ENCODE measurements at regions not wholly inside any gene's neighbourhood (a gene's known extent, or its start where the extent isn't known, plus 50 kb on each side); places are given as distances from the start of the nearest gene placed in this dataset.

DNA sequence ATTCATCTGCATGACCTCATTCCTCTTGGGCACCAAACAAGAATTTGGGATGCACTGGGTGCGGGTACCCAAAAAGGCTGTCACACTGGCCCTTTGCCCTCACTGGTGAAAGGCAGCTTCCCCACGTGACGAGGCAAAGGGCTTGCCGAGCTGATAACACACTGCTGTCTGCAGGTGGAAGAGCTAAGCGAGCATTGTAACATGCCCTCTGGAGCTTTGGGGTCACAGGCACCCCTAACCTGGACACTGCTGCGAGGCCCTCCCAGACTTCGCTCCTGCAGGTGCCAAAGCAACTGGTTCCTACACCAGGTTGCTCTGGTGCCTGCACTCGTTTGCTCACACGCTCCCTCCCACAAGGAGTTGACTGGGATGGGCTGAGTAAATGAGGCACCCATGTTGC, 1595.7 kb downstream of the HACE1 start:
- no peak overlapping the region for H3K4me3 ChIP-seq (ENCODE audit: low read depth in 2 of 2, low read length in 2 of 2)
- H3K27me3 ChIP-seq (ENCODE audit: control insufficient read depth, insufficient read depth, low read length) = no peaks in the 10 kb centered on the region
- H3K36me3 ChIP-seq (ENCODE audit: control insufficient read depth, insufficient read depth, low read length) = no peaks in the 10 kb centered on the region
- ATAC-seq = no peak
- no peaks in the 10 kb centered on the region; the same call in 1 of the 2 replicates for H3K9me3 ChIP-seq (ENCODE audit: control insufficient read depth, insufficient read depth, low read depth, low read length)
- H3K4me1 ChIP-seq (ENCODE audit: control insufficient read depth, insufficient read depth, low read length) = no peaks in the 10 kb centered on the region
- ChIA-PET CTCF (no interaction called here), POLR2A (no interaction called here)
- in situ Hi-C loops (cut with HindIII; ENCODE audit: low pct_unique_long_range_greater_than_20kb, low sequenced_read_pairs) = no loop called here
- intact Hi-C loops (cut with micrococcal nuclease; ENCODE audit: unreplicated experiment) = no loop called here
- BruUV-seq (replicated peaks) = no TSS peak
- no peak for DNase-seq (ENCODE audit: low read depth, low spot score)
- no peak overlapping the region for H3K27ac ChIP-seq (ENCODE audit: low read length)
- TF ChIP-seq POLR2AphosphoS5 (IDR thresholded peaks at IDR 0.05; ENCODE audit: low read depth, low read length) = no peak
- no peak for TF ChIP-seq SIN3A (IDR thresholded peaks at IDR 0.05; ENCODE audit: borderline replicate concordance, insufficient read depth, low read depth, low read length)
- TF ChIP-seq TCF7L2 (IDR thresholded peaks at IDR 0.05; ENCODE audit: low read depth, low read length) = no peak
- TF ChIP-seq, protein P1, sequence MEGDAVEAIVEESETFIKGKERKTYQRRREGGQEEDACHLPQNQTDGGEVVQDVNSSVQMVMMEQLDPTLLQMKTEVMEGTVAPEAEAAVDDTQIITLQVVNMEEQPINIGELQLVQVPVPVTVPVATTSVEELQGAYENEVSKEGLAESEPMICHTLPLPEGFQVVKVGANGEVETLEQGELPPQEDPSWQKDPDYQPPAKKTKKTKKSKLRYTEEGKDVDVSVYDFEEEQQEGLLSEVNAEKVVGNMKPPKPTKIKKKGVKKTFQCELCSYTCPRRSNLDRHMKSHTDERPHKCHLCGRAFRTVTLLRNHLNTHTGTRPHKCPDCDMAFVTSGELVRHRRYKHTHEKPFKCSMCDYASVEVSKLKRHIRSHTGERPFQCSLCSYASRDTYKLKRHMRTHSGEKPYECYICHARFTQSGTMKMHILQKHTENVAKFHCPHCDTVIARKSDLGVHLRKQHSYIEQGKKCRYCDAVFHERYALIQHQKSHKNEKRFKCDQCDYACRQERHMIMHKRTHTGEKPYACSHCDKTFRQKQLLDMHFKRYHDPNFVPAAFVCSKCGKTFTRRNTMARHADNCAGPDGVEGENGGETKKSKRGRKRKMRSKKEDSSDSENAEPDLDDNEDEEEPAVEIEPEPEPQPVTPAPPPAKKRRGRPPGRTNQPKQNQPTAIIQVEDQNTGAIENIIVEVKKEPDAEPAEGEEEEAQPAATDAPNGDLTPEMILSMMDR (IDR thresholded peaks at IDR 0.05) = no peak
- TF ChIP-seq, protein P2, sequence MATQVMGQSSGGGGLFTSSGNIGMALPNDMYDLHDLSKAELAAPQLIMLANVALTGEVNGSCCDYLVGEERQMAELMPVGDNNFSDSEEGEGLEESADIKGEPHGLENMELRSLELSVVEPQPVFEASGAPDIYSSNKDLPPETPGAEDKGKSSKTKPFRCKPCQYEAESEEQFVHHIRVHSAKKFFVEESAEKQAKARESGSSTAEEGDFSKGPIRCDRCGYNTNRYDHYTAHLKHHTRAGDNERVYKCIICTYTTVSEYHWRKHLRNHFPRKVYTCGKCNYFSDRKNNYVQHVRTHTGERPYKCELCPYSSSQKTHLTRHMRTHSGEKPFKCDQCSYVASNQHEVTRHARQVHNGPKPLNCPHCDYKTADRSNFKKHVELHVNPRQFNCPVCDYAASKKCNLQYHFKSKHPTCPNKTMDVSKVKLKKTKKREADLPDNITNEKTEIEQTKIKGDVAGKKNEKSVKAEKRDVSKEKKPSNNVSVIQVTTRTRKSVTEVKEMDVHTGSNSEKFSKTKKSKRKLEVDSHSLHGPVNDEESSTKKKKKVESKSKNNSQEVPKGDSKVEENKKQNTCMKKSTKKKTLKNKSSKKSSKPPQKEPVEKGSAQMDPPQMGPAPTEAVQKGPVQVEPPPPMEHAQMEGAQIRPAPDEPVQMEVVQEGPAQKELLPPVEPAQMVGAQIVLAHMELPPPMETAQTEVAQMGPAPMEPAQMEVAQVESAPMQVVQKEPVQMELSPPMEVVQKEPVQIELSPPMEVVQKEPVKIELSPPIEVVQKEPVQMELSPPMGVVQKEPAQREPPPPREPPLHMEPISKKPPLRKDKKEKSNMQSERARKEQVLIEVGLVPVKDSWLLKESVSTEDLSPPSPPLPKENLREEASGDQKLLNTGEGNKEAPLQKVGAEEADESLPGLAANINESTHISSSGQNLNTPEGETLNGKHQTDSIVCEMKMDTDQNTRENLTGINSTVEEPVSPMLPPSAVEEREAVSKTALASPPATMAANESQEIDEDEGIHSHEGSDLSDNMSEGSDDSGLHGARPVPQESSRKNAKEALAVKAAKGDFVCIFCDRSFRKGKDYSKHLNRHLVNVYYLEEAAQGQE (IDR thresholded peaks at IDR 0.05; ENCODE audit: insufficient read depth in 1 of 2, low read depth in 2 of 2, low read length in 1 of 2) = no peak

DNA sequence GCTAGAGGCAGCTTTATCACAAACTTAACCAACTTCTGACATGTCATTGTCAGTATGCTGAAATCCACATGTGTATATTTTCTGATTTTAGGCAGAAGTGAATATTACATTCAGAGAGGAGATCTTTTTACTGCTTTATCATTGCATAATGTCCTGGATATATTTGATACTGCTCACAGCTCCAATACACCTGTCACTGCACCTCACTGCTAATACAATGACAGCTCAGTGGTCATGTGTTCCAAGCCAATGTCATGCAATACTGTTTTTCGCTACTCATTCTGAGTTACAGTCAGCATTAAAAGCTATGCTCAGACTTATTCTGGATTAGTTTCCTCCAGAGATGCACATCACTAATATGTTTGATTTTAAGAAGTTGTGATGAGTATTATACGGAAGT, 1604.6 kb downstream of the HACE1 start:
- POLR2A ChIA-PET = no interaction called here
- ATAC-seq = no peak
- TF ChIP-seq, protein P2 (IDR thresholded peaks at IDR 0.05; ENCODE audit: insufficient read depth in 1 of 2, low read depth in 2 of 2, low read length in 1 of 2) = no peak
- Histone ChIP-seq H3K36me3 (ENCODE audit: control insufficient read depth, insufficient read depth, low read length) (no peaks in the 10 kb centered on the region), H3K4me3 (ENCODE audit: low read depth in 2 of 2, low read length in 2 of 2) (no peak overlapping the region), H3K9me3 (ENCODE audit: control insufficient read depth, insufficient read depth, low read depth, low read length) (no peaks in the 10 kb centered on the region), H3K4me1 (ENCODE audit: control insufficient read depth, insufficient read depth, low read length) (no peaks in the 10 kb centered on the region), H3K27me3 (ENCODE audit: control insufficient read depth, insufficient read depth, low read length) (no peaks in the 10 kb centered on the region), H3K27ac (ENCODE audit: low read length) (no peak overlapping the region)
- CTCF ChIA-PET = no interaction called here
- BruUV-seq (replicated peaks) = no TSS peak
- intact Hi-C loops (cut with micrococcal nuclease; ENCODE audit: unreplicated experiment) = no loop called here
- DNase-seq (ENCODE audit: low read depth, low spot score) = no peak
- in situ Hi-C loops (cut with HindIII; ENCODE audit: low pct_unique_long_range_greater_than_20kb, low sequenced_read_pairs) = no loop called here

Measured in Panc1 (cell line).